Brain microvascular endothelial cell (primary cell): ENCODE measurements at regions not wholly inside any gene's neighbourhood (a gene's known extent, or its start where the extent isn't known, plus 50 kb on each side); places are given as distances from the start of the nearest gene placed in this dataset.

Source experiments
- DNase-seq: peaks from one replicate; pipeline ENCODE4 v3.0.0-alpha.2; 2020
- H3K27ac ChIP-seq: fragments of 250-450 bp; sonication (Bioruptor Pico); 2 replicates; pipeline ENCODE4 v1.5.1; 2020; ENCODE audit warnings: mild to moderate bottlenecking, moderate library complexity
- H3K27me3 ChIP-seq: fragments of 250-450 bp; sonication (Bioruptor Pico); replicated peaks from 2 replicates; pipeline ENCODE4 v1.5.1; 2020; ENCODE audit warnings: mild to moderate bottlenecking
- H3K36me3 ChIP-seq: fragments of 250-450 bp; sonication (Bioruptor Pico); replicated peaks from 2 replicates; pipeline ENCODE4 v1.5.1; 2020; ENCODE audit warnings: mild to moderate bottlenecking
- H3K4me3 ChIP-seq: 2 replicates; pipeline ENCODE4 v1.5.1; 2011; ENCODE audit warnings: low read depth, mild to moderate bottlenecking, control low read depth, low read length, moderate library complexity
- in situ Hi-C: cut with HindIII; loops from 2 replicates; pipeline ENCODE4 v1.10.0; 2017; ENCODE audit warnings: low sequenced_read_pairs, low pct_ligation_motif_present
- TF ChIP-seq, protein P1 (sequence below): IDR thresholded peaks from 2 replicates; pipeline ENCODE4 v1.5.1; 2011; ENCODE audit warnings: low read depth, mild to moderate bottlenecking, moderate library complexity, low read length, control low read depth, inconsistent platforms; ENCODE audit errors: missing control alignments

DNA sequence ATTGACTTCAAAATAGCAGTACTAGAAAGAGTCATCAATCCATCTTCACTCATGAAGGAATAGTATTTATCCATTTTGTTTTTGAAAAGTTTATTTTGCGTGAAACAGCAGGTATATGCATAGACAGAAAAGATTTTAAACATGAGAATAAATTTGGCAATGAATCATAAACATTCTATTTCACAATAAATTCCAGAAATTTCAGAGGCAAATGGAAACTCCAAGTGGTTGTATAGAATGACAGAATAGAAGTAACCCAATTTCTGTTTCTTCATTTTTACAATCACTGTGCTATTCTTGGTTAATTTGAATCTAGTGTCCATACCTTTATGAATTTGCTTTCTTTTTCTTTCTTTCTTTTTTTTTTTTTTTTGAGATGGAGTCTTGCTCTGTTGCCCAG is 173.0 kb upstream of the ECI2 start:
- TF ChIP-seq, protein P1, sequence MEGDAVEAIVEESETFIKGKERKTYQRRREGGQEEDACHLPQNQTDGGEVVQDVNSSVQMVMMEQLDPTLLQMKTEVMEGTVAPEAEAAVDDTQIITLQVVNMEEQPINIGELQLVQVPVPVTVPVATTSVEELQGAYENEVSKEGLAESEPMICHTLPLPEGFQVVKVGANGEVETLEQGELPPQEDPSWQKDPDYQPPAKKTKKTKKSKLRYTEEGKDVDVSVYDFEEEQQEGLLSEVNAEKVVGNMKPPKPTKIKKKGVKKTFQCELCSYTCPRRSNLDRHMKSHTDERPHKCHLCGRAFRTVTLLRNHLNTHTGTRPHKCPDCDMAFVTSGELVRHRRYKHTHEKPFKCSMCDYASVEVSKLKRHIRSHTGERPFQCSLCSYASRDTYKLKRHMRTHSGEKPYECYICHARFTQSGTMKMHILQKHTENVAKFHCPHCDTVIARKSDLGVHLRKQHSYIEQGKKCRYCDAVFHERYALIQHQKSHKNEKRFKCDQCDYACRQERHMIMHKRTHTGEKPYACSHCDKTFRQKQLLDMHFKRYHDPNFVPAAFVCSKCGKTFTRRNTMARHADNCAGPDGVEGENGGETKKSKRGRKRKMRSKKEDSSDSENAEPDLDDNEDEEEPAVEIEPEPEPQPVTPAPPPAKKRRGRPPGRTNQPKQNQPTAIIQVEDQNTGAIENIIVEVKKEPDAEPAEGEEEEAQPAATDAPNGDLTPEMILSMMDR: no peak
- Histone ChIP-seq H3K27me3 (no peaks in the 10 kb centered on the region), H3K36me3 (no peaks in the 10 kb centered on the region), H3K4me3 (no peak overlapping the region), H3K27ac (no peak overlapping the region)
- DNase-seq: no peak
- in situ Hi-C loops: no loop called here

DNA sequence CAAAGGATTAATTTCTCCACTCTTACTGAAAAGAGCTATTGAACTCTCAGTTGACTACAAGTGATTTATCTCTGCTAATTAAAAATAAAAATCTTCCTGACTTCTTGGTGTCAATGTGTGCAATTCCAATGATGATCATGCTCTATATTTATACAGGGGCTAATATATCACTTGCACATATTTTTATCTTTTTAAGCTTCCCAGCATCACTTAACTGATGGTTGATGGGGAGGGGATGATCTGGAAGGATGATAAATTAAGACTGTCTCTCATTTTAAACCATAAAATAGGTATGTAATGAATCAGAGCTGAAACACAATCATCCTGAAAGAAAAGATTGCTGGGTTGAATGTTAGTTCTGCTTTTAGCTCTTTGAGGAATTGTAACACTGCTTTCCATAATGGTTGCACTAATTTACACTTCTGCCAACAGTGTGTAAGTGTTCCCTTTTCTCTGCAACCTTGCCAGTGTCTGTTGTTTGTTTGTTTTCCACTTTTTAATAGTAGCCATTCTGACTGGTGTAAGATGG is 169.6 kb upstream of the ECI2 start:
- no peak overlapping the region for H3K4me3 ChIP-seq
- DNase-seq: no peak
- in situ Hi-C loops: no loop called here
- H3K27ac ChIP-seq: no peak overlapping the region
- TF ChIP-seq, protein P1: no peak
- H3K27me3 ChIP-seq: no peaks in the 10 kb centered on the region
- H3K36me3 ChIP-seq: no peaks in the 10 kb centered on the region

DNA sequence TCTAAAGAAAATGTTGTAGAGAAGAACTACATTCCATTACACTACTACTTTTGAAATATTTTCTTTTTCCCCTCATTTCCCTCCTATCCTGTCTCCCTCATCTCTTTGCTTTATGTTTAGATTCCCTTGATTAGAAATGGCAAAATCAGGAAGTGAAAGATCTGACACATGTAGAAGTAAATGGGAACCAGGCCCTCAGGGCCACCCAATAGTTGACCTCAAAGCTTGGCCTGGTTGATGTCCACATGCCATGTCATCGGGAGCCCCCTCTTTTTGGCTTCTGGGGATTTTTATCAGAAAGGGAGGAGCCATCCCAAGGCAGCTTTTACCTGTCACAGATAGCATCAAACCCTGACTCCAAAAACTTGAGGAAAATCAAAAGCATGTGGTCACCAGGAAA is 168.3 kb upstream of the ECI2 start:
- H3K27me3 ChIP-seq: no peaks in the 10 kb centered on the region
- DNase-seq: no peak
- no peak overlapping the region for H3K4me3 ChIP-seq
- H3K36me3 ChIP-seq: no peaks in the 10 kb centered on the region
- H3K27ac ChIP-seq: no peak overlapping the region
- TF ChIP-seq, protein P1: no peak
- in situ Hi-C loops: no loop called here

DNA sequence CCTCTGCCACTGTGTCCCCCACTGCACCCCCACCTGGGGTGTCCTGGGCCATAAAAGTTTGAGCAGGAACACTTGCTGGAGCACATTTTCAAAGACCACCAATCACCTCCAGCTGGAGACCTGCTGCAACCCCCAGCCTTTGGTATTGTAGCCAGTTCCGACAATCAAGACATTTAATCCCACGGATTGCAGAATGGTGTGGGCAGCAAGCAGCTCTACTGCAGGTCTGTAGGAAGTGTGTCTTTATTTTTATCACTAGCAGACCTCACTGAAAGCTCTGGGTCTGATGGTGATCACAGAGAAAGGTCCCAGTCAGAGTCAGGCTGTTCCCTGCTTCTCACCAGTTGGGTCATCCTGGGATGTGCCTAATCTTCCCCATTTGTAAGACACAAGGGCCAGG is 167.1 kb upstream of the ECI2 start:
- Histone ChIP-seq H3K27ac (no peak overlapping the region), H3K4me3 (no peak overlapping the region), H3K27me3 (no peaks in the 10 kb centered on the region), H3K36me3 (no peaks in the 10 kb centered on the region)
- in situ Hi-C loops: no loop called here
- no peak for DNase-seq
- TF ChIP-seq, protein P1: no peak

DNA sequence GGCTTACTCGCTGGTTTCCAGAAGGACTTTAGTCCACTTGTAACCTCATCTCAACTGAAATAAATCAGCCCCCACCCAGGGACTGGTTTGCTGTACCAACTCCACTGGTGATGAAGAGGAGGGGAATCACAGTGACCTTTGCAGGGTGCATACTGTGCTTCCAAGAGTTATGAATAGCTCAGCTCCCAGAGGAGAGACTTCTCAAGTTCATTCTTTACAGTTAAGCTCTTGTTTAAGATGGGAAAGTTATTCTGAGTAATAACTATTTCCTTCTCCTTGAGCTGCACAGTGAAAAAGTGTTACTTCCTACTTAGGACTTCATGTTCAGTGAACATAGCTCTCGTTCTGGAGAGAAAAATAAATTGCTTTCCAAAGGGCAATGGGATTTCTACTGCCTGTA is 166.5 kb upstream of the ECI2 start:
- Histone ChIP-seq H3K4me3 (no peak overlapping the region), H3K27me3 (no peaks in the 10 kb centered on the region), H3K36me3 (no peaks in the 10 kb centered on the region), H3K27ac (no peak overlapping the region)
- TF ChIP-seq, protein P1: no peak
- no peak for DNase-seq
- in situ Hi-C loops: no loop called here

DNA sequence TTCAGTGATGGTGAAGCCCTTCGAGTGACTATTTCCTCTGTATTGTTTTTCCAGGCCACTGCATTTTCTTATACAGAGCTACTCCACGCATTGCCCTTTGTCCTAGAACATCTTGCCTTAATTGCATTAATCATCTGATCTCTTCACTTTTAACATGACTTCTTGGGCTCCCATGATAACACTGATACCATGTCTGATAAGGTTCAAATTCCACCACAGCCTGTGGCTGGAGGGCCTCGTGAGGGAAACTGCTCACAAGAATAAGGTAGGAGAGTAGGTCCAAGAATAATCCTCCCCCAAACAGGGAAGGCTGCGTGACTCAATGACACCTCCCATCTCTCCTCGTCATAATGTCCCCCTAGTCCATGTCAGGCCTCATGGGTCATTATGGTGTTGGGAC is 165.5 kb upstream of the ECI2 start:
- H3K27ac ChIP-seq: no peak overlapping the region
- in situ Hi-C loops: no loop called here
- no peaks in the 10 kb centered on the region for H3K27me3 ChIP-seq
- no peak overlapping the region for H3K4me3 ChIP-seq
- TF ChIP-seq, protein P1: no peak
- DNase-seq: no peak
- no peaks in the 10 kb centered on the region for H3K36me3 ChIP-seq
